ENCODE measurements at regions not wholly inside any gene's neighbourhood (a gene's known extent, or its start where the extent isn't known, plus 50 kb on each side); places are given as distances from the start of the nearest gene placed in this dataset.
A peak's percentile ranks its signal among the peaks of the same experiment; 100 is the strongest.

DNA sequence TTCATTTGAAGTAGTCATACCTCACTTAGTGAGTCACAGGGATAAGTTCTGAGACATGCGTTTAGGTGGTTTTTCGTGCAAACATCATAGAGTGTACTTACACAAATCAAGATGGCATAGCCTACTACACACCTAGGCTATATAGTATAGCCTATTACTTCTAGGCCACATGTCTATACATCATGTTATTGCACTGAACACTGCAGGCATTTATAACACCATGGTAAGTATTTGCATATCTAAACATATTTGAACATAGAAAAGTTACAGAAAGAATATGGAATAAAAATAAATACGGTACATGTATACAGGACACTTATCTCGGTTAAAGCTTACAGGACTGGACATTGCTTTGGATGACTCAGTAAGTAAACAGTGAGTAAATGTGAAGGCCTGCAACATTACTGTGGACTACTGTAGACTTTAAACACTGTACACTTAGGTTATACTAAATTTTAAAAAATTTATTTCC lies 670.6 kb downstream of the SLC16A7 start:
- Histone ChIP-seq H3K27ac (ENCODE audit: poor library complexity, severe bottlenecking) (peak overlapping the region; percentile 82), H3K36me3 (ENCODE audit: low read depth) (no peaks in the 10 kb centered on the region), H3K27me3 (ENCODE audit: insufficient read depth, poor library complexity, severe bottlenecking) (no peaks in the 10 kb centered on the region), H3K4me1 (ENCODE audit: insufficient read depth, poor library complexity, severe bottlenecking) (peaks cover 40% of the 10 kb centered on the region), H3K4me3 (ENCODE audit: severe bottlenecking) (no peak overlapping the region), H3K9me3 (ENCODE audit: severe bottlenecking) (no peaks in the 10 kb centered on the region)
- DNase-seq (ENCODE audit: low spot score) (no peak), ATAC-seq (ENCODE audit: low read depth) (peak; percentile 100)
- TF ChIP-seq, protein P1, sequence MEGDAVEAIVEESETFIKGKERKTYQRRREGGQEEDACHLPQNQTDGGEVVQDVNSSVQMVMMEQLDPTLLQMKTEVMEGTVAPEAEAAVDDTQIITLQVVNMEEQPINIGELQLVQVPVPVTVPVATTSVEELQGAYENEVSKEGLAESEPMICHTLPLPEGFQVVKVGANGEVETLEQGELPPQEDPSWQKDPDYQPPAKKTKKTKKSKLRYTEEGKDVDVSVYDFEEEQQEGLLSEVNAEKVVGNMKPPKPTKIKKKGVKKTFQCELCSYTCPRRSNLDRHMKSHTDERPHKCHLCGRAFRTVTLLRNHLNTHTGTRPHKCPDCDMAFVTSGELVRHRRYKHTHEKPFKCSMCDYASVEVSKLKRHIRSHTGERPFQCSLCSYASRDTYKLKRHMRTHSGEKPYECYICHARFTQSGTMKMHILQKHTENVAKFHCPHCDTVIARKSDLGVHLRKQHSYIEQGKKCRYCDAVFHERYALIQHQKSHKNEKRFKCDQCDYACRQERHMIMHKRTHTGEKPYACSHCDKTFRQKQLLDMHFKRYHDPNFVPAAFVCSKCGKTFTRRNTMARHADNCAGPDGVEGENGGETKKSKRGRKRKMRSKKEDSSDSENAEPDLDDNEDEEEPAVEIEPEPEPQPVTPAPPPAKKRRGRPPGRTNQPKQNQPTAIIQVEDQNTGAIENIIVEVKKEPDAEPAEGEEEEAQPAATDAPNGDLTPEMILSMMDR (IDR thresholded peaks at IDR 0.05; ENCODE audit: poor library complexity, severe bottlenecking) = no peak

DNA sequence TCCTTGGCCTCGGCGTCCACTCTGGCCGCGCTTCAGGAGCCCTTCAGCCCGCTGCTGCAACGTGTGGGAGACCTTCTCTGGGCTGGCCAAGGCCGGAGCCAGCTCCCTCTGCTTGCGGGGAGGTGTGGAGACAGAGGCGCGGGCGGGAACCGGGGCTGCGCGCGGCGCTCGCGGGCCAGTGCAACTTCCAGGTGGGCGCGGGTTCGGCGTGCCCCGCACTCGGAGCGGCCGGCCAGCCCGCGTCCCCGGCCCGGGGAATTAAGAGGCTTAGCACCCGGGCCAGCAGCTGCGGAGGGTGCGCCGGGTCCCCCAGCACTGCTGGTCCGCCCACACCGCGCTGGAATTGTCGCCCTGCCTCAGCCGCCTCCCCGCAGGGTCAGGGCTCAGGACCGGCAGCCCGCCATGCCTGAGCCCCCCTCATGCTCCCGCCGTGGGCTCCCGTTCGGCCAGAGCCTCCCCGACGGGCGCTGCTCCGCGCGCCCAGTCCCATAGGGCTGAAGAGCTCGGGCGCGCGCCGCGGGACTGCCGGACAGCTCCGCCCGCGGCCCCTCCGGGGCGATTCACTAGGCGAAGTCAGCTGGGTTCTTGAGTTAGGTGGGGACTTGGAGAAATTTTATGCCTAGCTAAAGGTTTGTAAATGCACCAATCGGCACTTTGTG lies 673.9 kb downstream of the SLC16A7 start:
- peaks cover 24% of the 10 kb centered on the region for H3K4me1 ChIP-seq (ENCODE audit: insufficient read depth, poor library complexity, severe bottlenecking)
- ATAC-seq (ENCODE audit: low read depth) (no peak), DNase-seq (ENCODE audit: low spot score) (no peak)
- no peak overlapping the region for H3K27ac ChIP-seq (ENCODE audit: poor library complexity, severe bottlenecking)
- H3K9me3 ChIP-seq (ENCODE audit: severe bottlenecking) = no peaks in the 10 kb centered on the region
- no peak overlapping the region for H3K4me3 ChIP-seq (ENCODE audit: severe bottlenecking)
- H3K27me3 ChIP-seq (ENCODE audit: insufficient read depth, poor library complexity, severe bottlenecking) = no peaks in the 10 kb centered on the region
- TF ChIP-seq, protein P1 (IDR thresholded peaks at IDR 0.05; ENCODE audit: poor library complexity, severe bottlenecking) = no peak
- H3K36me3 ChIP-seq (ENCODE audit: low read depth) = no peaks in the 10 kb centered on the region

DNA sequence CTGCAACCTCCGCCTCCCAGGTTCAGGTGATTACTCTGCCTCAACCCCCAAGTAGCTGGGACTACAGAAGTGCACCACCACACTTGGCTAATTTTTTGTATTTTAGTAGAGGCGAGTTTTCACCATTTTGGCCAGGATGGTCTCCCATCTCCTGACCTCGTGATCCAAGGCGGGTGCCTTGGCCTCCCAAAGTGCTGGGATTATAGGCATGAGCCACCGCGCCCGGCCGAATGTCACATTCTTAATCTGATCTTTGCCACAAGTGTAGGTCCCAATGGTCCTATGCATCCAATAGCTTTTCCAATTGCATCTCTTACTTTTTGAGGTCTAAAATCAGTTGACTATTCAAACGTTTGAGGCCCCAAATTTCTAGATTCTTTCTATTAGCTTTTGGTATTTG lies 676.0 kb downstream of the SLC16A7 start:
- H3K9me3 ChIP-seq (ENCODE audit: severe bottlenecking) = no peaks in the 10 kb centered on the region
- DNase-seq (ENCODE audit: low spot score) = no peak
- H3K4me3 ChIP-seq (ENCODE audit: severe bottlenecking) = no peak overlapping the region
- ATAC-seq (ENCODE audit: low read depth) = no peak
- H3K27ac ChIP-seq (ENCODE audit: poor library complexity, severe bottlenecking) = no peak overlapping the region
- no peaks in the 10 kb centered on the region for H3K27me3 ChIP-seq (ENCODE audit: insufficient read depth, poor library complexity, severe bottlenecking)
- TF ChIP-seq, protein P1 (IDR thresholded peaks at IDR 0.05; ENCODE audit: poor library complexity, severe bottlenecking) = no peak
- peaks cover 6% of the 10 kb centered on the region for H3K4me1 ChIP-seq (ENCODE audit: insufficient read depth, poor library complexity, severe bottlenecking)
- no peaks in the 10 kb centered on the region for H3K36me3 ChIP-seq (ENCODE audit: low read depth)

DNA sequence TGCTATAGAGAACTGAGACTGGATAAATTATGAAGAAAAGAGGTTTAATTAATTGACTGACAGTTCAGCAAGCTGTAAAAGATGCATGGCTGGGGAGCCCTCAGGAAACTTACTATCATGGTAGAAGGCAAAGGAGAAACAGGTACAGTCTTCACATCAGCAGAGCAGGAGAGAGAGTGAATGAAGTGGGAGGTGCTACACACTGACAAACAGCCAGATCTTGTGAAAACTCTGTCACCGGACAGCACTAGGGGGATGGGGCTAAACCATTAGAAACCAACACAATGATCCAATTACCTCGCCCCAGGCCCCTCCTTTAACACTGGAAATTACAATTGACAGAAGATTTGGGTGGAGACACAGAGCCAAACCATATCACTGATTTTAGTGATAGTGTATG lies 682.4 kb downstream of the SLC16A7 start:
- no peak overlapping the region for H3K27ac ChIP-seq (ENCODE audit: poor library complexity, severe bottlenecking)
- no peaks in the 10 kb centered on the region for H3K9me3 ChIP-seq (ENCODE audit: severe bottlenecking)
- TF ChIP-seq, protein P1 (IDR thresholded peaks at IDR 0.05; ENCODE audit: poor library complexity, severe bottlenecking) = no peak
- ATAC-seq (ENCODE audit: low read depth) (no peak), DNase-seq (ENCODE audit: low spot score) (no peak)
- peaks cover 6% of the 10 kb centered on the region for H3K4me1 ChIP-seq (ENCODE audit: insufficient read depth, poor library complexity, severe bottlenecking)
- no peaks in the 10 kb centered on the region for H3K36me3 ChIP-seq (ENCODE audit: low read depth)
- H3K4me3 ChIP-seq (ENCODE audit: severe bottlenecking) = no peak overlapping the region
- no peaks in the 10 kb centered on the region for H3K27me3 ChIP-seq (ENCODE audit: insufficient read depth, poor library complexity, severe bottlenecking)

GRCh38 chr12:60279221-60279620 lies 683.4 kb downstream of the SLC16A7 start:
- Histone ChIP-seq H3K36me3 (ENCODE audit: low read depth) (no peaks in the 10 kb centered on the region), H3K27ac (ENCODE audit: poor library complexity, severe bottlenecking) (no peak overlapping the region), H3K4me3 (ENCODE audit: severe bottlenecking) (no peak overlapping the region), H3K9me3 (ENCODE audit: severe bottlenecking) (no peaks in the 10 kb centered on the region), H3K4me1 (ENCODE audit: insufficient read depth, poor library complexity, severe bottlenecking) (peaks cover 6% of the 10 kb centered on the region), H3K27me3 (ENCODE audit: insufficient read depth, poor library complexity, severe bottlenecking) (no peaks in the 10 kb centered on the region)
- TF ChIP-seq, protein P1 (IDR thresholded peaks at IDR 0.05; ENCODE audit: poor library complexity, severe bottlenecking) = no peak
- ATAC-seq (ENCODE audit: low read depth) (peak; percentile 61; the same call in 2 of the 3 replicates), DNase-seq (ENCODE audit: low spot score) (no peak)

Data from RWPE2 (cell line).